SK-N-SH (cell line): ENCODE measurements at regions not wholly inside any gene's neighbourhood (a gene's known extent, or its start where the extent isn't known, plus 50 kb on each side); places are given as distances from the start of the nearest gene placed in this dataset.
A peak's percentile ranks its signal among the peaks of the same experiment; 100 is the strongest.

Source experiments
- CTCF ChIA-PET: fragments of 300-600, 350-600 bp; formaldehyde crosslinking; extraction: SDS; loops from one replicate; lab custom pipeline; 2021; lab: Yijun Ruan, JAX
- POLR2A ChIA-PET: fragments of 350-600 bp; sonication (Branson Sonifier 250); formaldehyde crosslinking; extraction: SDS; loops from one replicate; lab custom pipeline; 2020; ENCODE audit warnings: antibody characterized with exemption, inconsistent platforms; lab: Yijun Ruan, JAX
- DNase-seq: peaks from one replicate; pipeline ENCODE4 v3.0.0; 2012
- H2AFZ ChIP-seq: fragments of 200-600 bp; sonication (generic); 2 replicates; pipeline ENCODE4 v1.8.1; 2016; ENCODE audit warnings: antibody characterized with exemption, mild to moderate bottlenecking, low read depth
- H3F3A ChIP-seq: fragments of 200-600 bp; sonication (generic); replicated peaks from 2 replicates; pipeline ENCODE3; 2016; ENCODE audit warnings: antibody characterized with exemption, mild to moderate bottlenecking; ENCODE audit not compliant: insufficient read depth
- H3K27ac ChIP-seq, 2 experiments: fragments of 200-500 bp in 1 of 2; fragments of 200-600 bp in 1 of 2; sonication (Bioruptor generic) in 1 of 2; sonication (generic), shearing (Covaris generic) in 1 of 2; 2 replicates each; pipeline versions ENCODE4 v1.5.1 to v1.6.1; 2014 to 2016; ENCODE audit warnings: low read depth in 2 of 2, inconsistent platforms in 1 of 2, low read length in 1 of 2, mild to moderate bottlenecking in 1 of 2, mixed read lengths in 1 of 2
- H3K27me3 ChIP-seq: fragments of 200-600 bp; sonication (generic), shearing (Covaris generic); 2 replicates; pipeline ENCODE4 v1.6.1; 2016; ENCODE audit warnings: mixed run types; ENCODE audit not compliant: insufficient read depth
- H3K36me3 ChIP-seq, 2 experiments: fragments of 200-500 bp in 1 of 2; fragments of 200-600 bp in 1 of 2; sonication (Bioruptor generic) in 1 of 2; sonication (generic) in 1 of 2; replicated peaks in 1 of 2; 2 replicates each; pipeline versions ENCODE3 to v1.5.1; 2014 to 2016; ENCODE audit warnings: low read length in 1 of 2, mild to moderate bottlenecking in 1 of 2; ENCODE audit not compliant: insufficient read depth in 2 of 2, control insufficient read depth in 1 of 2
- H3K4me1 ChIP-seq, 2 experiments: fragments of 200-500 bp in 1 of 2; fragments of 200-600 bp in 1 of 2; sonication (Bioruptor generic) in 1 of 2; sonication (generic), shearing (Covaris generic) in 1 of 2; 2 replicates each; pipeline versions ENCODE4 v1.5.1 to v1.6.1; 2014 to 2016; ENCODE audit warnings: low read depth in 1 of 2, low read length in 1 of 2, mixed run types in 1 of 2; ENCODE audit not compliant: insufficient read depth in 2 of 2, control insufficient read depth in 1 of 2
- H3K4me2 ChIP-seq: fragments of 200-600 bp; sonication (generic), shearing (Covaris generic); 2 replicates; pipeline ENCODE4 v1.6.1; 2017; ENCODE audit warnings: mixed run types
- H3K4me3 ChIP-seq, 2 experiments: fragments of 200-500 bp in 1 of 2; fragments of 200-600 bp in 1 of 2; sonication (Bioruptor generic) in 1 of 2; sonication (generic), shearing (Covaris generic) in 1 of 2; 2 replicates each; pipeline versions ENCODE4 v1.5.1 to v1.8.1; 2014 to 2016; ENCODE audit warnings: low read depth in 2 of 2, inconsistent platforms in 1 of 2, low read length in 1 of 2, mild to moderate bottlenecking in 1 of 2, mixed read lengths in 1 of 2, moderate library complexity in 1 of 2
- H3K79me2 ChIP-seq: fragments of 200-600 bp; sonication (generic); 2 replicates; pipeline ENCODE4 v1.8.1; 2017; ENCODE audit warnings: mild to moderate bottlenecking; ENCODE audit not compliant: insufficient read depth
- H3K9ac ChIP-seq: fragments of 200-600 bp; sonication (generic); 2 replicates; pipeline ENCODE4 v1.6.1; 2017; ENCODE audit warnings: mixed run types
- H3K9me2 ChIP-seq: fragments of 200-600 bp; sonication (generic); 2 replicates; pipeline ENCODE4 v1.6.1; 2017; ENCODE audit warnings: mixed run types
- H3K9me3 ChIP-seq: fragments of 200-600 bp; sonication (generic); 2 replicates; pipeline ENCODE4 v1.6.1; 2017; ENCODE audit warnings: mixed run types, mild to moderate bottlenecking, moderate library complexity
- H4K20me1 ChIP-seq: fragments of 200-600 bp; sonication (generic); 2 replicates; pipeline ENCODE4 v1.6.1; 2017; ENCODE audit warnings: mild to moderate bottlenecking, mixed run types; ENCODE audit not compliant: insufficient read depth
- CHD2 ChIP-seq: fragments of 150-350 bp; IDR thresholded peaks from 2 replicates; pipeline ENCODE4 v1.6.1; 2018; ENCODE audit warnings: low read length; ENCODE audit not compliant: partially characterized antibody
- EZH2phosphoT487 ChIP-seq: fragments of 200-600 bp; sonication (generic); IDR thresholded peaks from 2 replicates; pipeline ENCODE4 v1.6.1; 2017; ENCODE audit warnings: low read depth, mixed run types, mild to moderate bottlenecking, antibody characterized with exemption, moderate library complexity, borderline replicate concordance
- FOSL2 ChIP-seq: IDR thresholded peaks from 2 replicates; pipeline ENCODE4 v1.4.0; 2012; ENCODE audit warnings: low read depth, mild to moderate bottlenecking, moderate library complexity, borderline replicate concordance
- FOXJ3 ChIP-seq: sonication (generic); formaldehyde crosslinking; IDR thresholded peaks from 2 replicates; pipeline ENCODE4 v1.5.1; 2020; ENCODE audit warnings: mild to moderate bottlenecking, missing genetic modification reagents
- FOXM1 ChIP-seq: IDR thresholded peaks from 2 replicates; pipeline ENCODE4 v1.4.0; 2012; ENCODE audit warnings: low read depth, mild to moderate bottlenecking
- GABPA ChIP-seq: IDR thresholded peaks from 2 replicates; pipeline ENCODE4 v1.4.0; 2012; ENCODE audit warnings: low read depth, mild to moderate bottlenecking
- GATA2 ChIP-seq: sonication (generic); formaldehyde crosslinking; IDR thresholded peaks from 2 replicates; pipeline ENCODE4 v1.5.0; 2020; ENCODE audit warnings: mild to moderate bottlenecking, missing genetic modification reagents
- JUND ChIP-seq: IDR thresholded peaks from 2 replicates; pipeline ENCODE4 v1.4.0; 2012
- MXI1 ChIP-seq: IDR thresholded peaks from 2 replicates; pipeline ENCODE4 v1.6.1; 2012; ENCODE audit warnings: mild to moderate bottlenecking, low read depth, low read length, improper control_type of control experiment
- NFIC ChIP-seq: IDR thresholded peaks from 2 replicates; pipeline ENCODE4 v1.4.0; 2012; ENCODE audit warnings: borderline replicate concordance
- NRF1 ChIP-seq: IDR thresholded peaks from 2 replicates; pipeline ENCODE4 v1.6.1; 2012; ENCODE audit warnings: low read depth, mild to moderate bottlenecking, low read length
- POLR2AphosphoS5 ChIP-seq: IDR thresholded peaks from 2 replicates; pipeline ENCODE4 v1.6.1; 2012; ENCODE audit warnings: low read depth, low read length
- RAD21 ChIP-seq: IDR thresholded peaks from 2 replicates; pipeline ENCODE4 v1.6.1; 2012; ENCODE audit warnings: mild to moderate bottlenecking, low read length
- RCOR1 ChIP-seq: fragments of 150-350 bp; IDR thresholded peaks from 2 replicates; pipeline ENCODE4 v1.6.1; 2017; ENCODE audit warnings: antibody characterized with exemption, low read length
- RFX5 ChIP-seq: IDR thresholded peaks from 2 replicates; pipeline ENCODE4 v1.6.1; 2012; ENCODE audit warnings: mild to moderate bottlenecking, improper control_type of control experiment, low read length
- RXRA ChIP-seq: IDR thresholded peaks from 2 replicates; pipeline ENCODE4 v1.4.0; 2012; ENCODE audit warnings: low read depth, mild to moderate bottlenecking, borderline replicate concordance
- SIN3A ChIP-seq: IDR thresholded peaks from 2 replicates; pipeline ENCODE4 v1.6.1; 2012; ENCODE audit warnings: low read depth, mild to moderate bottlenecking, low read length, moderate library complexity, borderline replicate concordance
- SMC3 ChIP-seq: IDR thresholded peaks from 2 replicates; pipeline ENCODE4 v1.6.1; 2012; ENCODE audit warnings: low read depth, low read length, improper control_type of control experiment
- TEAD4 ChIP-seq: IDR thresholded peaks from 2 replicates; pipeline ENCODE4 v1.4.0; 2012; ENCODE audit warnings: mild to moderate bottlenecking, borderline replicate concordance; ENCODE audit not compliant: insufficient read depth
- YY1 ChIP-seq: IDR thresholded peaks from 2 replicates; pipeline ENCODE4 v1.4.0; 2012; ENCODE audit warnings: low read depth, mild to moderate bottlenecking
- WGBS: methylation state at CpG from one replicate; pipeline ENCODE4 v1.1.6; 2017; ENCODE audit warnings: low lambda C conversion rate; 5-methylcytosine and 5-hydroxymethylcytosine counted together
- TF ChIP-seq, protein P1 (sequence below): IDR thresholded peaks from 2 replicates; pipeline ENCODE4 v1.4.0; 2012; ENCODE audit warnings: low read depth, borderline replicate concordance
- TF ChIP-seq, protein P2 (sequence below): fragments of 150-350 bp; IDR thresholded peaks from 2 replicates; pipeline ENCODE4 v1.6.1; 2016; ENCODE audit warnings: mild to moderate bottlenecking, low read depth, low read length
- TF ChIP-seq, protein P3 (sequence below): IDR thresholded peaks from 2 replicates; pipeline ENCODE4; 2012

DNA sequence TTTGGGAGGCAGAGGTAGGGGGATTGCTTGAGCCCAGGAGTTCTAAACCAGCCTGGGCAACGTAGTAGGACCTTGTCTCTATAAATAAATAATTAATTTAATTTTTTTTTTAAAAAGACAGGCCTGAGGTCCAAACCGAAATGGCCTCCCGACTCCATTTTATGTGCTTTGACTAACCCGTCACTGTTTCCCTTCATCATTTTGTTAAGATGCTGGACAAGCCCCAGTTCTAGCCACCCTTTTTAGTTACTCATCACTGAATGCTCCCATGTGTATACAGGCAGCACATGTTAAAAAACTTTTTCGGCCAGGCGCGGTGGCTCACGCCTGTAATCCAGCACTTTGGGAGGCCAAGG is 83.6 kb upstream of the RESF1 start:
- WGBS, result 92% methylated on average over 8 of the region's 8 CpGs
- CTCF ChIA-PET, result interaction anchor here (1.4 kb wide), 1 partner anchor 8 kb away, joined by 3 read pairs; no protein-coding TSS in a partner anchor
- Histone ChIP-seq H3K9me2 (no peaks in the 10 kb centered on the region), H3K9me3 (no peaks in the 10 kb centered on the region), H3K4me3 (no peak overlapping the region), H3F3A (no peaks in the 10 kb centered on the region), H3K36me3 (no peaks in the 10 kb centered on the region), H3K79me2 (no peaks in the 10 kb centered on the region), H4K20me1 (no peaks in the 10 kb centered on the region), H3K27ac (no peak overlapping the region)
- no peak for DNase-seq
- no peak for TF ChIP-seq YY1
- no peak for TF ChIP-seq CHD2
- TF ChIP-seq NFIC, result no peak
- no peak for TF ChIP-seq FOXJ3
- TF ChIP-seq JUND, result no peak
- no peak for TF ChIP-seq NRF1
- TF ChIP-seq EZH2phosphoT487, result no peak
- TF ChIP-seq TEAD4, result no peak
- TF ChIP-seq, protein P1, sequence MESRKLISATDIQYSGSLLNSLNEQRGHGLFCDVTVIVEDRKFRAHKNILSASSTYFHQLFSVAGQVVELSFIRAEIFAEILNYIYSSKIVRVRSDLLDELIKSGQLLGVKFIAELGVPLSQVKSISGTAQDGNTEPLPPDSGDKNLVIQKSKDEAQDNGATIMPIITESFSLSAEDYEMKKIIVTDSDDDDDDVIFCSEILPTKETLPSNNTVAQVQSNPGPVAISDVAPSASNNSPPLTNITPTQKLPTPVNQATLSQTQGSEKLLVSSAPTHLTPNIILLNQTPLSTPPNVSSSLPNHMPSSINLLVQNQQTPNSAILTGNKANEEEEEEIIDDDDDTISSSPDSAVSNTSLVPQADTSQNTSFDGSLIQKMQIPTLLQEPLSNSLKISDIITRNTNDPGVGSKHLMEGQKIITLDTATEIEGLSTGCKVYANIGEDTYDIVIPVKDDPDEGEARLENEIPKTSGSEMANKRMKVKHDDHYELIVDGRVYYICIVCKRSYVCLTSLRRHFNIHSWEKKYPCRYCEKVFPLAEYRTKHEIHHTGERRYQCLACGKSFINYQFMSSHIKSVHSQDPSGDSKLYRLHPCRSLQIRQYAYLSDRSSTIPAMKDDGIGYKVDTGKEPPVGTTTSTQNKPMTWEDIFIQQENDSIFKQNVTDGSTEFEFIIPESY, result no peak
- TF ChIP-seq MXI1, result no peak
- no peak for TF ChIP-seq POLR2AphosphoS5
- no peak for TF ChIP-seq GABPA
- no peak for TF ChIP-seq FOXM1
- TF ChIP-seq SMC3, result no peak
- TF ChIP-seq RCOR1, result no peak
- TF ChIP-seq SIN3A, result no peak
- no peak for TF ChIP-seq RXRA
- TF ChIP-seq, all 33 proteins: peak for 0
- H3K4me2 ChIP-seq, result no peak overlapping the region
- H2AFZ ChIP-seq, result 0 out of 2 replicates have a peak overlapping the region, but pooled peaks have one; percentile 65
- H3K27me3 ChIP-seq, result no peaks in the 10 kb centered on the region
- H3K9ac ChIP-seq, result no peak overlapping the region
- POLR2A ChIA-PET, result no interaction called here
- H3K4me1 ChIP-seq, result peaks cover 0 to 8% of the 10 kb centered on the region in 2 experiments; a peak in 1 of 4 replicates

DNA sequence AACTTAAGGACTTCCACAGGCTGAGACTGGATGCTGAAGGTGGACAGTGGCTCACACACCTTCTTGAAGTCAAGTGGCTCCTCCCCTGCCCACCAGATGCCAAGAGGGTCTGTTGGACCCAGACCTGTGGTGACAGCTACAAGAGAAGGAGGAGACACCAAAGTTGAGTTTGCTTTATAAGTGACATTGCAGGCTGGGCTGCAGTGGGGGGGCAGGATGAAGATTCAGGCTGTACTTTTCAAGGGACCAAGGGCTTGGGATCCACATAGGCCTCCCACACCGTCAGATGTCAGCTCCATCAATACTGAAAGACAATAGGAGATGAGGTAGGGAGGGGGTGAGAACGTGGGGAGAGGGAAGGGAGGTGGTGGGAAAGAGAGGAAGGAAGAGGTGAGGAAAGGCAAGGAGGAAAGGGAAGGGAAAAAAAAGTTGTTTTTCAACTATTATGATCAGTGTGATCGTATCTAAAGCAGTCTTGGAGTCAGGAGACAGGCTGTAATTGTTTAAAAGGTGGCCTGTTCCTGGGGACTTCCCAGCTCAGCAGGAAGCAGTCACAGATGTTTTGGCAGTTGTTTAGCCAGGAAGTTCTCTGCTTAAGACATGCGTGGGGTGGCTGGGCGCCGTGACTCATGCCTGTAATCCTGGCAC is 84.1 kb upstream of the RESF1 start:
- POLR2A ChIA-PET, result no interaction called here
- H3K9ac ChIP-seq, result no peak overlapping the region
- no peaks in the 10 kb centered on the region for H3F3A ChIP-seq
- H3K4me3 ChIP-seq, result no peak overlapping the region
- H3K4me2 ChIP-seq, result no peak overlapping the region
- H3K9me3 ChIP-seq, result no peaks in the 10 kb centered on the region
- H3K4me1 ChIP-seq, result peaks cover 0 to 8% of the 10 kb centered on the region in 2 experiments; a peak in 1 of 4 replicates
- DNase-seq, result no peak
- H3K27me3 ChIP-seq, result no peaks in the 10 kb centered on the region
- H3K27ac ChIP-seq, result no peak overlapping the region
- no peaks in the 10 kb centered on the region for H3K36me3 ChIP-seq
- no peaks in the 10 kb centered on the region for H4K20me1 ChIP-seq
- H2AFZ ChIP-seq, result peak overlapping the region; percentile 65; the same call in 1 of the 2 replicates
- CTCF ChIA-PET, result interaction anchor here (0.6 to 1.4 kb wide), 3 partner anchors 8 to 161 kb away, joined by 3 read pairs; no protein-coding TSS in a partner anchor
- no peaks in the 10 kb centered on the region for H3K9me2 ChIP-seq
- 49% methylated on average over 6 of the region's 6 CpGs for WGBS
- H3K79me2 ChIP-seq, result no peaks in the 10 kb centered on the region
- TF ChIP-seq SIN3A (no peak), GABPA (no peak), RAD21 (no peak), RFX5 (no peak), JUND (no peak), TEAD4 (no peak), GATA2 (no peak), FOSL2 (no peak), SMC3 (no peak), NFIC (no peak), FOXJ3 (no peak)
- TF ChIP-seq, protein P2, sequence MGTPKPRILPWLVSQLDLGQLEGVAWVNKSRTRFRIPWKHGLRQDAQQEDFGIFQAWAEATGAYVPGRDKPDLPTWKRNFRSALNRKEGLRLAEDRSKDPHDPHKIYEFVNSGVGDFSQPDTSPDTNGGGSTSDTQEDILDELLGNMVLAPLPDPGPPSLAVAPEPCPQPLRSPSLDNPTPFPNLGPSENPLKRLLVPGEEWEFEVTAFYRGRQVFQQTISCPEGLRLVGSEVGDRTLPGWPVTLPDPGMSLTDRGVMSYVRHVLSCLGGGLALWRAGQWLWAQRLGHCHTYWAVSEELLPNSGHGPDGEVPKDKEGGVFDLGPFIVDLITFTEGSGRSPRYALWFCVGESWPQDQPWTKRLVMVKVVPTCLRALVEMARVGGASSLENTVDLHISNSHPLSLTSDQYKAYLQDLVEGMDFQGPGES, result no peak
- TF ChIP-seq, protein P1, result no peak
- TF ChIP-seq, protein P3, sequence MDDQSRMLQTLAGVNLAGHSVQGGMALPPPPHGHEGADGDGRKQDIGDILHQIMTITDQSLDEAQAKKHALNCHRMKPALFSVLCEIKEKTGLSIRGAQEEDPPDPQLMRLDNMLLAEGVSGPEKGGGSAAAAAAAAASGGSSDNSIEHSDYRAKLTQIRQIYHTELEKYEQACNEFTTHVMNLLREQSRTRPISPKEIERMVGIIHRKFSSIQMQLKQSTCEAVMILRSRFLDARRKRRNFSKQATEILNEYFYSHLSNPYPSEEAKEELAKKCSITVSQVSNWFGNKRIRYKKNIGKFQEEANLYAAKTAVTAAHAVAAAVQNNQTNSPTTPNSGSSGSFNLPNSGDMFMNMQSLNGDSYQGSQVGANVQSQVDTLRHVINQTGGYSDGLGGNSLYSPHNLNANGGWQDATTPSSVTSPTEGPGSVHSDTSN, result no peak
